ENCODE measurements at regions not wholly inside any gene's neighbourhood (a gene's known extent, or its start where the extent isn't known, plus 50 kb on each side); places are given as distances from the start of the nearest gene placed in this dataset.

DNA sequence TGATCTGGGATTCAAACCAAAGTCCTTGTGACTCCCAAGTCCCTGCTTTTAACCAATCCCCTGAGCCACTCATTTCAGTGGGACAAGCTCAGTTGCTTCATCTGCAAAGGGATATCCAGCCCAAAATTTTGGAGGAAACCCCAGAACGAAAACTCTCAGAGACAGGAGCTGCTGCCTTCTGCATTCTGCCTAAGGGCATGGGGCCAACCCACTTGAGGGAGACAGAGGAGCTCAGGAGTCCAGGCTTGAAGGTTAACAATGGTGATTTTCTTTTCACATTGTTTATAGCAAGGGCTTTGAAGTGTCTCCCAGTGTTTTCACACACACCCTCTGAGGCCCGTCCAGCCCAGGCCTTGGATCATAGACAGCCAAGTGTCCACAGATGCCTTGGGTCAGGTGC is 148.1 kb upstream of the CTTNBP2NL start:
- Histone ChIP-seq H3K4me3 (ENCODE audit: low read depth, low read length) (no peak overlapping the region), H3K9ac (ENCODE audit: low read length) (no peak overlapping the region), H3K27ac (ENCODE audit: low read depth, low read length) (no peak overlapping the region), H3K36me3 (ENCODE audit: control insufficient read depth, insufficient read depth, low read length) (no peaks in the 10 kb centered on the region), H3K4me1 (ENCODE audit: control insufficient read depth, insufficient read depth, low read length) (no peaks in the 10 kb centered on the region), H3K27me3 (ENCODE audit: control insufficient read depth, insufficient read depth, low read length) (no peaks in the 10 kb centered on the region), H3K9me3 (ENCODE audit: control insufficient read depth, insufficient read depth, low read depth, low read length) (peaks cover 4% of the 10 kb centered on the region; the same call in 1 of the 2 replicates)

DNA sequence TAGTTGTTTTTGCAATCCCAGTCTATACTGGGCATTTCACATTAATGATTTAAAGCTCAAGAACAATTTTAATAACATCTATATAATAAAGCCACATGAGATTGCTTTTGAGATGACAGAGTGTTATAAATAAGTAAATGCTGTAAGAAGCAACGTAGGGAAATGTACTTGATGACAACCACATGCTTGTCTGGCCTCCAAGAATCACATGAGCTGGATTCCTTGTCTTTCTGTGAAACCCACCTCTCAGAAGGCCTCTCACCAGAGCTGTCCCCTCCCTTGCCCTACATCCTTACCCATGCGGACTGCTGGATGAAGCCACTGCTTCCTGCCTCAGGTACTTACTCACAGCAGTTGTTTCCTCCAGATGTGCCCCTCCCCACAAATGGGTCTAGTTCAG is 145.1 kb upstream of the CTTNBP2NL start:
- no peaks in the 10 kb centered on the region for H3K4me1 ChIP-seq (ENCODE audit: control insufficient read depth, insufficient read depth, low read length)
- H3K9me3 ChIP-seq (ENCODE audit: control insufficient read depth, insufficient read depth, low read depth, low read length) = peaks cover 4% of the 10 kb centered on the region; the same call in 1 of the 2 replicates
- H3K36me3 ChIP-seq (ENCODE audit: control insufficient read depth, insufficient read depth, low read length) = no peaks in the 10 kb centered on the region
- H3K27ac ChIP-seq (ENCODE audit: low read depth, low read length) = no peak overlapping the region
- no peak overlapping the region for H3K4me3 ChIP-seq (ENCODE audit: low read depth, low read length)
- no peak overlapping the region for H3K9ac ChIP-seq (ENCODE audit: low read length)
- peaks cover 4% of the 10 kb centered on the region; the same call in 1 of the 2 replicates for H3K27me3 ChIP-seq (ENCODE audit: control insufficient read depth, insufficient read depth, low read length)

DNA sequence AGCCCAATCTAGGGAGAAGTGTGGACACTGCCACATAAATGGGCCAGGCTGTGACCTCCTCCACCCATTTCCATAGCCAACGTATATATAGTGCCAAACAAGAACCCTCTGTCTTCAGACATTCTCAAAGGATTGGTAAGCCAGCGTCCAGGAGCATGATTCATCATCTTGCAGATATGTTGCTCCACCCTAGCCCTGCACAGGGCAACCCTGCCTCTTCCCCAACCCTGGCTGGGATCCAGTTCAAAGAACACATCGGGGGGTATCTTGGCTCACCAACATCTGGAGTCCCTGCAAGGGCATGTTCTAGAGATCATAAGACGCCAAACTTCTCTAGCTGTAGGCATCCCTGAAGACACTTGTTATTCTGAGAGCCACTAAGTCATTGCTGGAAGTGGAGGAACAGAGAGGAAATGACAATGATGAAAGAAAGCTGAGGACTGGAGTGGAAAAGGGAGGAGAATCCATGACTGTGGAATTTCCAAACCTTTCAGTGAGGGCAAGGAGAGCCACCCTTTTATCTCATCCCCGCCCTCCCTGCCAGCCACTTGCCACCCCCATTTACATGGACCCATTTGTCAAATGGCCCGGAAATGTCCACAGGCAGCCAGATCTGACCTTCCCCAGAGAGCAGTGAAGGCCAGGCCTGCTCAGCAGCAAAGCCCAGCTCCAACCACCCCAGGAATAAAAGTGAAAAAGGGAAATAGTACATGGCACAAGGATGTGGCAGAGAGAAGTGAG is 144.1 kb upstream of the CTTNBP2NL start:
- H3K4me1 ChIP-seq (ENCODE audit: control insufficient read depth, insufficient read depth, low read length) = no peaks in the 10 kb centered on the region
- no peaks in the 10 kb centered on the region for H3K36me3 ChIP-seq (ENCODE audit: control insufficient read depth, insufficient read depth, low read length)
- H3K9ac ChIP-seq (ENCODE audit: low read length) = no peak overlapping the region
- peaks cover 10% of the 10 kb centered on the region for H3K27me3 ChIP-seq (ENCODE audit: control insufficient read depth, insufficient read depth, low read length)
- H3K9me3 ChIP-seq (ENCODE audit: control insufficient read depth, insufficient read depth, low read depth, low read length) = peaks cover 4% of the 10 kb centered on the region; the same call in 1 of the 2 replicates
- no peak overlapping the region for H3K27ac ChIP-seq (ENCODE audit: low read depth, low read length)
- H3K4me3 ChIP-seq (ENCODE audit: low read depth, low read length) = no peak overlapping the region

DNA sequence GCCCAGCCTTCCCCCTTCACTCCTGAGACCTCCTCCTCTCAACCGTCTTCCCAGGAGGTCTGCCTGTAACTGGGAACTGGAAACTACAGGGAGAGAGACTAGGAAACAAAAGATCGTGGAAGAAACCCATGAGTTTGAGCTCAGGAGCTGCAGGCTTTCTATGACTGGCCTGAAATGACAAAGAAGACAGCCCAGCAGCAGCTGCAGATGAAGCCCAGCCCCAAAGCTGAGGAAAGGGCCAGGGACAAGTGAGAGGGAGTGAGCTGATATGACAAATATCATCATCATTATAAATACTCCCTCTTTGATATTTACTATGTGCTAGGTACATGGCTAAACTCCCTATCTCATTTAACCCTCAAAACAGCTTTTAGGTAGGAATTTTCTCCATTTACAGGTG is 142.6 kb upstream of the CTTNBP2NL start:
- Histone ChIP-seq H3K4me1 (ENCODE audit: control insufficient read depth, insufficient read depth, low read length) (no peaks in the 10 kb centered on the region), H3K9me3 (ENCODE audit: control insufficient read depth, insufficient read depth, low read depth, low read length) (peaks cover 4% of the 10 kb centered on the region; the same call in 1 of the 2 replicates), H3K36me3 (ENCODE audit: control insufficient read depth, insufficient read depth, low read length) (no peaks in the 10 kb centered on the region), H3K27me3 (ENCODE audit: control insufficient read depth, insufficient read depth, low read length) (peaks cover 12% of the 10 kb centered on the region), H3K4me3 (ENCODE audit: low read depth, low read length) (no peak overlapping the region), H3K27ac (ENCODE audit: low read depth, low read length) (no peak overlapping the region), H3K9ac (ENCODE audit: low read length) (no peak overlapping the region)

DNA sequence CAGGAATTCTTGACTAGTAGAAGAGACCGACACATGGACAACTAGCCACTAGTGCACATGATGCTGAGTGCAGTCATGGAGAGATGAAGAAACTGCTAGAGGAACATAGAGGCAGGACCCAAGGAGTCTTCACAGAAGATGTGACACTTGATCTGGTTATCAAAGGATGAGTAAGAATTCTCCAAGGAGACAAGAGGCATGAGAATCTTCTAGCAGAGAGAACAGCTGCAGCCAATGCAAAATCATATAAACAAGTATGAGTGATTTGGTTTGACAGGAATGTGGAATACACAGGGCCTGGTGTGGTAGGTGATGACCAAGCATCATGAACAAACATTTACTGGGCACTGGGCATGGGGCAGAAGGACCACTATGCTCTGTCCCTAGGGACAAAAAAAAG is 140.9 kb upstream of the CTTNBP2NL start:
- peaks cover 12% of the 10 kb centered on the region for H3K27me3 ChIP-seq (ENCODE audit: control insufficient read depth, insufficient read depth, low read length)
- no peaks in the 10 kb centered on the region for H3K36me3 ChIP-seq (ENCODE audit: control insufficient read depth, insufficient read depth, low read length)
- H3K9me3 ChIP-seq (ENCODE audit: control insufficient read depth, insufficient read depth, low read depth, low read length) = peaks cover 4% of the 10 kb centered on the region; the same call in 1 of the 2 replicates
- no peak overlapping the region for H3K4me3 ChIP-seq (ENCODE audit: low read depth, low read length)
- no peaks in the 10 kb centered on the region for H3K4me1 ChIP-seq (ENCODE audit: control insufficient read depth, insufficient read depth, low read length)
- no peak overlapping the region for H3K27ac ChIP-seq (ENCODE audit: low read depth, low read length)
- no peak overlapping the region for H3K9ac ChIP-seq (ENCODE audit: low read length)

DNA sequence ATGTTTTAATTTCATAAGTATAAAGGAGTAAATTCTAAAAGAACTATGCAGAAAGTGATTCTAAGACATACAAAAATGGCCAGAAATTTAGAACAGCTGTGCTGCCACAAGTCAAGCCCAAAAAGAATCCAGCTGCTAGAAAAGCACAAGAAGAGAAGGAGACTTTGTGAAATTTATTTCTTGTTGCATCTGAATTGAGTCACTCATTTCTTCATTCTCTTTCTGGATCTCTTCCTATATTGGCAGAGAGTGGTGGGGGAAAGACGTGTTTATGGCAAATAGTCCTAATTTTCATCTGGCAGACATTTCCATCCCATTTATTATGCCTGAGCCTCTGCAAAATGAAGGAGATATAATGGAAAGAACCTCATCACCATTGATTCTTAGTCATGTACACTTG is 139.6 kb upstream of the CTTNBP2NL start:
- Histone ChIP-seq H3K4me3 (ENCODE audit: low read depth, low read length) (no peak overlapping the region), H3K9me3 (ENCODE audit: control insufficient read depth, insufficient read depth, low read depth, low read length) (no peaks in the 10 kb centered on the region), H3K9ac (ENCODE audit: low read length) (no peak overlapping the region), H3K4me1 (ENCODE audit: control insufficient read depth, insufficient read depth, low read length) (no peaks in the 10 kb centered on the region), H3K27me3 (ENCODE audit: control insufficient read depth, insufficient read depth, low read length) (peaks cover 12% of the 10 kb centered on the region), H3K27ac (ENCODE audit: low read depth, low read length) (no peak overlapping the region), H3K36me3 (ENCODE audit: control insufficient read depth, insufficient read depth, low read length) (no peaks in the 10 kb centered on the region)

DNA sequence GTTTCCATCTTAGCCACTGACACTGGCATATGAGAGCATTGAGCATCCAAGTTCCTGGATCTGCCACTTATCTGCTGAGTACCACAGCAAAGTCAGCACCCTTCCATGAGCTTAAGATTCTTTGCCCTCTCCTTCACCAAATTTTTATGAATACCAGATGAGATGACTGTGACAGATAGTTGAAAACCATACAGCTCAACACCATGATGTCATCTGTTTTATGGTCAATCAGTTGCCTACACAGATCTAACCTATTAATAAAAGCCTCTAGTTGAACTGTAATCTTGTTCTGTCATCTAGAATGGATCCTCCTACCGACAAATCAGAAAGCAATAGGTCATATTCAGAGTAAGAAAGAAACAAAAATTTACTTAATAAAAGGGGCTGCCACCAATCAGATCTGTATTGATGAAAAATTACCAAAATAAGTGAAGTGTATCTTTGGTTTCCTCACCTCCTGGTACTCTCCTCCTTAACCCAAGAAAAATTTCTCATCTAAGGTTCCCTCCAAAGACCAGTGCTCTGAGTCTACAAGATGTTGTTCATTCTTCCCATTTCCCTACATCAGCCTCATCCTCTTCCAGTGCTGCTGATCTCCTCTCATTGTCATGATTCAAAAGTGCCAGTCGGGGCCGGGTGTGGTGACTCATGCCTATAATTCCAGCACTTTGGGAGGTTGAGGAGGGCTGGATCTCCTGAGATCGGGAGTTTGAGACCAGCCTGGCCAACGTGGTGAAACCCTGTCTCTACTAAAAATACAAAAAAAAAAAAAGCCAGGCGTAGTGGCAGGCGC is 138.8 kb upstream of the CTTNBP2NL start:
- H3K27ac ChIP-seq (ENCODE audit: low read depth, low read length) = no peak overlapping the region
- no peaks in the 10 kb centered on the region for H3K9me3 ChIP-seq (ENCODE audit: control insufficient read depth, insufficient read depth, low read depth, low read length)
- H3K9ac ChIP-seq (ENCODE audit: low read length) = no peak overlapping the region
- no peak overlapping the region for H3K4me3 ChIP-seq (ENCODE audit: low read depth, low read length)
- no peaks in the 10 kb centered on the region for H3K36me3 ChIP-seq (ENCODE audit: control insufficient read depth, insufficient read depth, low read length)
- peaks cover 12% of the 10 kb centered on the region for H3K27me3 ChIP-seq (ENCODE audit: control insufficient read depth, insufficient read depth, low read length)
- H3K4me1 ChIP-seq (ENCODE audit: control insufficient read depth, insufficient read depth, low read length) = no peaks in the 10 kb centered on the region

DNA sequence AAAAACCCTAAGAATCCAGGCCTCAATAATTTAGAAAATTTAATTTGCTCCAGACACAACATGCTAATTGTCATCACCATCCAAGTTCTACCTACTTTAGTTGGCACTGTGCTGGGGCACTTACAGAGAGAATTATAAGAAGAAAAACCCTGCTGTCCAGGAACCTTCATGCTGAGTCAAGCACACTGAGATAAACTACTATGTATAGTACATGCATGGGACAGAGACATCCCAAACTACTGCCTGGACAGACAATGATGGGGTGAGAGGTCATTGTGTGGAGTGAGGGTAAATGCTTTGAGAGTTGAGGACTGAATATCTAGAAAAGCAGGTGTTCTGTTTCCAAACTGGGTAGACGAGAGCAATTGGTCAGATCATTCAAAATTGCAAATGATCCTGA is 135.3 kb upstream of the CTTNBP2NL start:
- H3K9me3 ChIP-seq (ENCODE audit: control insufficient read depth, insufficient read depth, low read depth, low read length) = no peaks in the 10 kb centered on the region
- no peak overlapping the region for H3K27ac ChIP-seq (ENCODE audit: low read depth, low read length)
- no peaks in the 10 kb centered on the region for H3K36me3 ChIP-seq (ENCODE audit: control insufficient read depth, insufficient read depth, low read length)
- no peak overlapping the region for H3K4me3 ChIP-seq (ENCODE audit: low read depth, low read length)
- H3K9ac ChIP-seq (ENCODE audit: low read length) = no peak overlapping the region
- H3K4me1 ChIP-seq (ENCODE audit: control insufficient read depth, insufficient read depth, low read length) = no peaks in the 10 kb centered on the region
- H3K27me3 ChIP-seq (ENCODE audit: control insufficient read depth, insufficient read depth, low read length) = peaks cover 10% of the 10 kb centered on the region

DNA sequence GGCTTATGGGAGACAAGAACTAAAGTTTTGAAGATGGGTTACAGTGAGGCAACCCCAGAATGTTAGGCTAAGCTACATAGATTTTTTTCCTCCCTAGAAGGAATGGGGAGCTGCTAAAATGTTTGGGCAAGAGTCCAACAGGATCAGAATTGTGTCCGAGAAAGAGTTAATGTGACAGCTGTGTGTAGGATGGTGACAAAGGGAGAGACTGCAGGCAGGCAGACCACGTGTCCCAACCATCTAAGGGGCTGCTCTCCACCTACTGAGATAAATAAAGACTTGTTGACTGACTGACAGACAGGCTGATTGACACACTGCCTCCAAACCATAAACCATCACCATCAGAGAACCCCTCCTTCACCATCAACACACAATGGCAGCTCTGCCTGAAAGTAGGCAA is 133.7 kb upstream of the CTTNBP2NL start:
- Histone ChIP-seq H3K36me3 (ENCODE audit: control insufficient read depth, insufficient read depth, low read length) (no peaks in the 10 kb centered on the region), H3K9me3 (ENCODE audit: control insufficient read depth, insufficient read depth, low read depth, low read length) (no peaks in the 10 kb centered on the region), H3K27ac (ENCODE audit: low read depth, low read length) (no peak overlapping the region), H3K27me3 (ENCODE audit: control insufficient read depth, insufficient read depth, low read length) (no peaks in the 10 kb centered on the region; the same call in 1 of the 2 replicates), H3K9ac (ENCODE audit: low read length) (no peak overlapping the region), H3K4me3 (ENCODE audit: low read depth, low read length) (no peak overlapping the region), H3K4me1 (ENCODE audit: control insufficient read depth, insufficient read depth, low read length) (no peaks in the 10 kb centered on the region)

DNA sequence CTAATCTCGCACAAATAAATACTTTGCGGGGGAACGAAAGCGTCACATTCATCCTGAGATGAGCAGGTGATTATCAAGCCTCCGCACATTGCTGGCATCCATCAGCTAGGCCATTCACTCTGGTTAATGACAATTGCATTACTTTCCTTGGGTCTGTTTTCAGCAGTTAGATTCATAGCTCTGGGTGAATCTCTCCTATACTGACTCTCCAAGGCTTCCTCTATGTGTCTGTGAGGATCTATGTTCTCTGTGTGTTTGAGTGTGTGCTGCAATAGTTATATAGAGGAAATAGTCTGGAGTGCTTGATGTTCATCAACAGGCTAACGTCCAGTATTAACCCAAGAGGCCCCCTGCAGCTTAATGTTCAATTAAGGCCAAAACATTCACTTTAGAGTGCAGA is 133.0 kb upstream of the CTTNBP2NL start:
- H3K27ac ChIP-seq (ENCODE audit: low read depth, low read length) = no peak overlapping the region
- H3K36me3 ChIP-seq (ENCODE audit: control insufficient read depth, insufficient read depth, low read length) = no peaks in the 10 kb centered on the region
- no peaks in the 10 kb centered on the region for H3K9me3 ChIP-seq (ENCODE audit: control insufficient read depth, insufficient read depth, low read depth, low read length)
- no peak overlapping the region for H3K9ac ChIP-seq (ENCODE audit: low read length)
- no peak overlapping the region for H3K4me3 ChIP-seq (ENCODE audit: low read depth, low read length)
- H3K27me3 ChIP-seq (ENCODE audit: control insufficient read depth, insufficient read depth, low read length) = no peaks in the 10 kb centered on the region; the same call in 1 of the 2 replicates
- H3K4me1 ChIP-seq (ENCODE audit: control insufficient read depth, insufficient read depth, low read length) = no peaks in the 10 kb centered on the region

DNA sequence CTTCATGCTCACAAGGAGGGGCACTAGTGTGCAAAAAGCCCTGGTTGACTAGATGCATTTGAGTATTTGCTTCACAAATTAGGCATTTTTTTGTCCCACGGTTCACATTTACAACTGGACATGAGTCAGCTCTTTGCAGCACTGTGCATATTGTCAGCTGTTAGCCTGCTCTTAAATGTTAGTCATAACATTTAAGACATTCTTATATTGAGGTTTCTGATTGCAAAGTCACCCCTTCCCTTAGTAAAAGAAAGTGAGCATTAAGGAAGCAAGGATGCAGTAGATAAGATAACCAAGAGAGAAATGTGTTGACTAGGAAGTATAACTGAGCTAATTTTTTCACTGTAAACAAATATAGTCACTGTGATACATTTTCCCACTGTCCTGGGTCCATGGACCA is 132.6 kb upstream of the CTTNBP2NL start:
- Histone ChIP-seq H3K4me1 (ENCODE audit: control insufficient read depth, insufficient read depth, low read length) (no peaks in the 10 kb centered on the region), H3K9ac (ENCODE audit: low read length) (no peak overlapping the region), H3K4me3 (ENCODE audit: low read depth, low read length) (no peak overlapping the region), H3K27me3 (ENCODE audit: control insufficient read depth, insufficient read depth, low read length) (no peaks in the 10 kb centered on the region), H3K27ac (ENCODE audit: low read depth, low read length) (no peak overlapping the region), H3K36me3 (ENCODE audit: control insufficient read depth, insufficient read depth, low read length) (no peaks in the 10 kb centered on the region), H3K9me3 (ENCODE audit: control insufficient read depth, insufficient read depth, low read depth, low read length) (no peaks in the 10 kb centered on the region)
